Activated CD4-positive, alpha-beta T cell treated with anti-CD3 and anti-CD28 coated beads, Interleukin-2, amount 10 ng/mL, durations not matched to agents 24 days and 14 days (primary cell): ENCODE measurements at regions not wholly inside any gene's neighbourhood (a gene's known extent, or its start where the extent isn't known, plus 50 kb on each side); places are given as distances from the start of the nearest gene placed in this dataset.

Experiments used
- DNase-seq: peaks from one replicate; pipeline ENCODE4 v3.0.0; 2022
- H3K27ac Mint-ChIP-seq: one replicate; pipeline ENCODE4 v1.8.0; 2022; ENCODE audit warnings: mild to moderate bottlenecking, mixed read lengths
- H3K27me3 Mint-ChIP-seq: one replicate; pipeline ENCODE4 v1.8.0; 2022; ENCODE audit warnings: mixed read lengths
- H3K36me3 Mint-ChIP-seq: one replicate; pipeline ENCODE4 v1.8.0; 2022; ENCODE audit warnings: low read depth, mild to moderate bottlenecking, mixed read lengths
- H3K4me1 Mint-ChIP-seq: one replicate; pipeline ENCODE4 v1.8.0; 2021; ENCODE audit warnings: mixed read lengths
- H3K4me3 Mint-ChIP-seq: one replicate; pipeline ENCODE4 v1.8.0; 2022; ENCODE audit warnings: mild to moderate bottlenecking, moderate library complexity, mixed read lengths
- H3K9me3 Mint-ChIP-seq: one replicate; pipeline ENCODE4 v1.8.0; 2021; ENCODE audit warnings: mixed read lengths
- intact Hi-C: fragments of 100-400 bp; cut with micrococcal nuclease; formaldehyde crosslinking; loops from one replicate; pipeline ENCODE4 v1.15.1; 2023

- intact Hi-C loops, result no loop called here
- no peak overlapping the region for H3K4me3 Mint-ChIP-seq
- no peaks in the 10 kb centered on the region for H3K27me3 Mint-ChIP-seq
- no peaks in the 10 kb centered on the region for H3K4me1 Mint-ChIP-seq
- H3K9me3 Mint-ChIP-seq, result no peaks in the 10 kb centered on the region
- no peak overlapping the region for H3K27ac Mint-ChIP-seq
- H3K36me3 Mint-ChIP-seq, result no peaks in the 10 kb centered on the region
- no peak for DNase-seq
Observed at GRCh38 chr12:24482882-24483604, 465.9 kb downstream of the BCAT1 start.

GRCh38 chr12:24482044-24482443 lies 466.9 kb downstream of the BCAT1 start:
- H3K27me3 Mint-ChIP-seq, result no peaks in the 10 kb centered on the region
- intact Hi-C loops, result no loop called here
- H3K4me1 Mint-ChIP-seq, result no peaks in the 10 kb centered on the region
- H3K9me3 Mint-ChIP-seq, result no peaks in the 10 kb centered on the region
- H3K27ac Mint-ChIP-seq, result no peak overlapping the region
- no peaks in the 10 kb centered on the region for H3K36me3 Mint-ChIP-seq
- DNase-seq, result no peak
- no peak overlapping the region for H3K4me3 Mint-ChIP-seq

GRCh38 chr12:24480766-24481449 lies 468.0 kb downstream of the BCAT1 start:
- Mint-ChIP-seq H3K4me3 (no peak overlapping the region), H3K27ac (no peak overlapping the region), H3K4me1 (no peaks in the 10 kb centered on the region), H3K27me3 (no peaks in the 10 kb centered on the region), H3K36me3 (no peaks in the 10 kb centered on the region), H3K9me3 (no peaks in the 10 kb centered on the region)
- no peak for DNase-seq
- intact Hi-C loops, result no loop called here

- no peak for DNase-seq
- Mint-ChIP-seq H3K27me3 (no peaks in the 10 kb centered on the region), H3K9me3 (no peaks in the 10 kb centered on the region), H3K4me1 (no peaks in the 10 kb centered on the region), H3K4me3 (no peak overlapping the region), H3K27ac (no peak overlapping the region), H3K36me3 (no peaks in the 10 kb centered on the region)
- intact Hi-C loops, result no loop called here
Observed at GRCh38 chr12:24479131-24479530, 469.8 kb downstream of the BCAT1 start.

GRCh38 chr12:24478254-24478653 lies 470.6 kb downstream of the BCAT1 start:
- no peak overlapping the region for H3K27ac Mint-ChIP-seq
- DNase-seq, result no peak
- intact Hi-C loops, result no loop called here
- H3K4me1 Mint-ChIP-seq, result no peaks in the 10 kb centered on the region
- H3K4me3 Mint-ChIP-seq, result no peak overlapping the region
- H3K27me3 Mint-ChIP-seq, result no peaks in the 10 kb centered on the region
- H3K36me3 Mint-ChIP-seq, result no peaks in the 10 kb centered on the region
- H3K9me3 Mint-ChIP-seq, result no peaks in the 10 kb centered on the region

- H3K4me3 Mint-ChIP-seq, result no peak overlapping the region
- intact Hi-C loops, result no loop called here
- H3K27me3 Mint-ChIP-seq, result no peaks in the 10 kb centered on the region
- no peaks in the 10 kb centered on the region for H3K9me3 Mint-ChIP-seq
- no peak for DNase-seq
- H3K27ac Mint-ChIP-seq, result no peak overlapping the region
- no peaks in the 10 kb centered on the region for H3K4me1 Mint-ChIP-seq
- no peaks in the 10 kb centered on the region for H3K36me3 Mint-ChIP-seq
Observed at GRCh38 chr12:24476310-24476709, 472.6 kb downstream of the BCAT1 start.

- no peaks in the 10 kb centered on the region for H3K4me1 Mint-ChIP-seq
- no peak for DNase-seq
- H3K9me3 Mint-ChIP-seq, result no peaks in the 10 kb centered on the region
- no peak overlapping the region for H3K4me3 Mint-ChIP-seq
- no peaks in the 10 kb centered on the region for H3K36me3 Mint-ChIP-seq
- H3K27ac Mint-ChIP-seq, result no peak overlapping the region
- no peaks in the 10 kb centered on the region for H3K27me3 Mint-ChIP-seq
- intact Hi-C loops, result no loop called here
Observed at GRCh38 chr12:24475337-24475736, 473.6 kb downstream of the BCAT1 start.

- no peak overlapping the region for H3K27ac Mint-ChIP-seq
- no peaks in the 10 kb centered on the region for H3K4me1 Mint-ChIP-seq
- no peaks in the 10 kb centered on the region for H3K36me3 Mint-ChIP-seq
- no peaks in the 10 kb centered on the region for H3K9me3 Mint-ChIP-seq
- intact Hi-C loops, result no loop called here
- no peak for DNase-seq
- H3K27me3 Mint-ChIP-seq, result no peaks in the 10 kb centered on the region
- no peak overlapping the region for H3K4me3 Mint-ChIP-seq
Observed at GRCh38 chr12:24473097-24473496, 475.8 kb downstream of the BCAT1 start.

- DNase-seq, result no peak
- Mint-ChIP-seq H3K9me3 (no peaks in the 10 kb centered on the region), H3K4me1 (no peaks in the 10 kb centered on the region), H3K36me3 (no peaks in the 10 kb centered on the region), H3K27ac (no peak overlapping the region), H3K27me3 (no peaks in the 10 kb centered on the region), H3K4me3 (no peak overlapping the region)
- intact Hi-C loops, result no loop called here
Observed at GRCh38 chr12:24470050-24470449, 478.9 kb downstream of the BCAT1 start.

GRCh38 chr12:24469089-24469488 lies 479.8 kb downstream of the BCAT1 start:
- no peak overlapping the region for H3K27ac Mint-ChIP-seq
- H3K4me1 Mint-ChIP-seq, result no peaks in the 10 kb centered on the region
- no peak overlapping the region for H3K4me3 Mint-ChIP-seq
- H3K36me3 Mint-ChIP-seq, result no peaks in the 10 kb centered on the region
- no peak for DNase-seq
- H3K27me3 Mint-ChIP-seq, result no peaks in the 10 kb centered on the region
- intact Hi-C loops, result no loop called here
- no peaks in the 10 kb centered on the region for H3K9me3 Mint-ChIP-seq

- intact Hi-C loops, result no loop called here
- H3K27me3 Mint-ChIP-seq, result no peaks in the 10 kb centered on the region
- no peak overlapping the region for H3K27ac Mint-ChIP-seq
- no peak overlapping the region for H3K4me3 Mint-ChIP-seq
- DNase-seq, result no peak
- H3K9me3 Mint-ChIP-seq, result no peaks in the 10 kb centered on the region
- no peaks in the 10 kb centered on the region for H3K36me3 Mint-ChIP-seq
- H3K4me1 Mint-ChIP-seq, result no peaks in the 10 kb centered on the region
Observed at GRCh38 chr12:24467226-24467625, 481.7 kb downstream of the BCAT1 start.

GRCh38 chr12:24463375-24463774 lies 485.5 kb downstream of the BCAT1 start:
- H3K27ac Mint-ChIP-seq, result no peak overlapping the region
- intact Hi-C loops, result no loop called here
- no peaks in the 10 kb centered on the region for H3K4me1 Mint-ChIP-seq
- H3K36me3 Mint-ChIP-seq, result no peaks in the 10 kb centered on the region
- H3K27me3 Mint-ChIP-seq, result no peaks in the 10 kb centered on the region
- H3K4me3 Mint-ChIP-seq, result no peak overlapping the region
- H3K9me3 Mint-ChIP-seq, result no peaks in the 10 kb centered on the region
- DNase-seq, result no peak

GRCh38 chr12:24462946-24463345 lies 486.0 kb downstream of the BCAT1 start:
- no peak for DNase-seq
- no peaks in the 10 kb centered on the region for H3K9me3 Mint-ChIP-seq
- no peaks in the 10 kb centered on the region for H3K4me1 Mint-ChIP-seq
- no peak overlapping the region for H3K4me3 Mint-ChIP-seq
- H3K36me3 Mint-ChIP-seq, result no peaks in the 10 kb centered on the region
- H3K27me3 Mint-ChIP-seq, result no peaks in the 10 kb centered on the region
- intact Hi-C loops, result no loop called here
- H3K27ac Mint-ChIP-seq, result no peak overlapping the region

GRCh38 chr12:24460506-24460905 lies 488.4 kb downstream of the BCAT1 start:
- Mint-ChIP-seq H3K27ac (no peak overlapping the region), H3K4me3 (no peak overlapping the region), H3K9me3 (no peaks in the 10 kb centered on the region), H3K4me1 (no peaks in the 10 kb centered on the region), H3K36me3 (no peaks in the 10 kb centered on the region), H3K27me3 (no peaks in the 10 kb centered on the region)
- DNase-seq, result no peak
- intact Hi-C loops, result no loop called here

GRCh38 chr12:24460099-24460498 lies 488.8 kb downstream of the BCAT1 start:
- H3K27me3 Mint-ChIP-seq, result no peaks in the 10 kb centered on the region
- H3K36me3 Mint-ChIP-seq, result no peaks in the 10 kb centered on the region
- no peaks in the 10 kb centered on the region for H3K4me1 Mint-ChIP-seq
- DNase-seq, result no peak
- no peak overlapping the region for H3K4me3 Mint-ChIP-seq
- intact Hi-C loops, result no loop called here
- no peaks in the 10 kb centered on the region for H3K9me3 Mint-ChIP-seq
- no peak overlapping the region for H3K27ac Mint-ChIP-seq
